GM18508 (cell line): ENCODE measurements at regions not wholly inside any gene's neighbourhood (a gene's known extent, or its start where the extent isn't known, plus 50 kb on each side); places are given as distances from the start of the nearest gene placed in this dataset.

Source experiments
- ATAC-seq: cut with Tn5 transposase; IDR thresholded peaks from one replicate; pipeline ENCODE4 v1.9.1; 2021; ENCODE audit warnings: moderate number of reproducible peaks; ENCODE audit not compliant: insufficient read depth, unreplicated experiment

DNA sequence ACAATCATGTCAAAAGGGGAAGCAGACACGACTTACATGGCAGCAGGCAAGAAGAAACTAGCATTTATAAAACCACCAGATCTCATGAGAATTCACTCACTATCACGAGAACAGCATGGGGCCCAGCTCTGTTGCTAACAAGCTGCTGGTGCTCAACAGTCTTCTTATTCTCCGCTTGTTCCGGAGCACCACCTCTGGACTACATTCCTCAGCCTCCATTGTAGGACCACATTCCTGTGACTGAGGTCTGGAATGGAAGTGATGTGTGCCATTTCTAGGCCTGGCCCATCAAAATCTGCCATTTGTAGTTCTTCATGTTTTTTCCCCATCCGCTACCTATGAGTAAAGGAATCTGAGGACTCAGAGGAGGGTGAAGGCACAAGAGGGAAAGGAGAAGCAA is 111.5 kb upstream of the PTCHD1 start:
- ATAC-seq = no peak

GRCh38 chrX:23228454-23228853 is 106.2 kb upstream of the PTCHD1 start:
- no peak for ATAC-seq

- ATAC-seq = no peak
Measured at GRCh38 chrX:23228950-23229448, 105.7 kb upstream of the PTCHD1 start.

GRCh38 chrX:23235051-23235450 is 99.6 kb upstream of the PTCHD1 start:
- no peak for ATAC-seq

DNA sequence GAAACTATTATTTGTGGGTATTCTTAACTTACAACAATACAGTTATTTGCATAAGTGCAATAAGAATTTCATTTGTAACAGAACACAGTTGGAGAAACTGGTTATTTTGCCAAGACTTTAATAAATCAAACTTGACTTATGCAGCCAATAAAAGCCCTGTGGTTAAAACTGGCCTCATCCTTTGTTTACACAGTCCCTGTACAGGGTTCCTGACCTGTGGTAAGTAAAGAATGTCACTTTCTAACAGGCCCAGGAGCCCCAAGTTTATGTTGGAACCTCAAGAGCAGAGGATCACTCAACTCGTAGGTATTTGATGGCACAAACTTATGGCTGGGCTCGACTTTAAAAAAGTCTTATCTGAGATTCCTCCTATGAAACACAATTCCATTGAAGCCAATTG is 88.6 kb upstream of the PTCHD1 start:
- no peak for ATAC-seq

DNA sequence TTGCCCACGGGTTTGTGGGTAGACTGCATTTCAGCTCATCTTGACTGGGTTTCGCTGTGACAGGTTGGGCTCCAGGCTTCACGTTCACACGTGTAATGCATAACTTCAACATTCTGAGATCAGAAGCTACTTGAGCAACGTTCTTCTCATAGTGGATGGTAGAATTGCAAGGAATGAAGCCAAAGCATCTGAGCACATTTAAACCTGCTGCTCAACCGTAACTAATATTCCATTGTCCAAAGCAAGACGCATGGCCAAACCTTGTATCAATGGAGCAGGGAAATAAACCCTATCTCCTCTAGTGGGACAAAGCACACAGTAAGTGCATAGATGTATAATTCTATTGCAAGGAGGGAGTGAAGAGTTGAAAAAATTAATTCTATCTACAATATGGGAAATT is 86.5 kb upstream of the PTCHD1 start:
- ATAC-seq = no peak

GRCh38 chrX:23251043-23251442 is 83.6 kb upstream of the PTCHD1 start:
- no peak for ATAC-seq

DNA sequence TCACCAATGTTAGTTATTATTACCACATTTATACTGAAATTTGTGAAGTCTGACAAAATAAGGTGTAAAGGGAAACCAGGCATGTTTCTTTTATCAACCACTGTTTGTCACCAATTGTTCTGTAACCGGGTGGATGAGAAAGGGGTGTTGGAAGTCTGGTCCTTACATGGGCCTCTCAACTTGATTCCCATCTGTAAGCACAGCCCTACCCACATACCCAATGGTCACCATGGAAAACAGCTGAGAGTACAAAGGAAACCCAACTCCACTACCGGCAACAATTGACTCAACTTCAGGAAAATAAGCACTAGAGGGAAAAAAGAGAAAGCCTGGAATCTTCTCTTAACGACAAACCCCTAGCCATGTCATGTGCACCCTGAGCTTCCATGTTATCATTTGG is 70.8 kb upstream of the PTCHD1 start:
- ATAC-seq = no peak

DNA sequence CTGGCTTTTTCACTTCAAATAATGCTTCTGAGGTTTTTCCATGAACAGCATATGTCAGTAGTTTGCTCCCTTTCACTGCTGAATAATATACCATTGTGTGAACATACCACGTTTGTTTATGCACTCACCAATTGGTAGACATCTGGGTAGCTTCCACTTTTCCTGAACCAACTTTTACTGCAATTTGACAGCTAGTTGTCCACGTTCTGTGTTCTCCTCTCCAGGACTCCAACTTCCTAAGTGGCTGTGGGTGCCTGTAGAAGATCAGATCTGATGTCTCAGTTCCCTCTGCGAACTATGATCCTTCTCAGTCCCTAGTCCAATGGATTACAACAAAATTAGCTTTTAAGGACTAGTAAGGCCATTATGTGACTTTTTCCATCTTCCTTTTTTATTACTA is 64.7 kb upstream of the PTCHD1 start:
- ATAC-seq = no peak

DNA sequence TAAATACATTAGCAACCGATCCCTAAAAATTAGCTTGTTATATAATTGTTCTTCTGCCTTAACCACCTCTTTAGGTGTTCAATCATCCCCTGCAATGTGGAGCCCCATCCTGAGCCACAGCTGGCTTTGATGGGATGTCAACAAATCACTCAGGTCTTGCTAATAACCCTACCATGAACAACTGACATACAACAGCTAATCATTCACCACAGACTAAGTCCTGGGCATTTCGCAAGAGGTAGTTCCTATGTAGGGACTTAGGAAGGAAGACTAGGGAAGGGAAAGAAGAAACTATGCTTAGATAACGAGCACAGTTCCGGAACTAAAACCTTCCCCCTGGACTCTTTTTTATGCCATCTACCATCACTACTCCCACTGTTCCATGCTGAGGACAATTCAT is 63.6 kb upstream of the PTCHD1 start:
- no peak for ATAC-seq

GRCh38 chrX:23276475-23276874 is 58.2 kb upstream of the PTCHD1 start:
- ATAC-seq = no peak
